Fibroblast of skin of left biceps (primary cell): ENCODE measurements at regions not wholly inside any gene's neighbourhood (a gene's known extent, or its start where the extent isn't known, plus 50 kb on each side); places are given as distances from the start of the nearest gene placed in this dataset.
"Not testable (repeated sequence)": the region's sequence is repeated elsewhere in the genome, so short reads cannot be mapped to it uniquely, and the experiment has no call there.

Source experiments
- DNase-seq, 2 experiments: peaks; one replicate each; pipeline ENCODE4 v3.0.0-alpha.2; 2013; ENCODE audit warnings: low read depth in 2 of 2

GRCh38 chr6:148602136-148602535 is 144.7 kb upstream of the UST start:
- DNase-seq = no peak

GRCh38 chr6:148608199-148608951 is 138.5 kb upstream of the UST start:
- DNase-seq = no peak

GRCh38 chr6:148611213-148611612 is 135.6 kb upstream of the UST start:
- no peak for DNase-seq

GRCh38 chr6:148612043-148612442 is 134.8 kb upstream of the UST start:
- DNase-seq = no peak

- DNase-seq = no peak
These were observed 132.2 kb upstream of the UST start for GRCh38 chr6:148614602-148615001.

GRCh38 chr6:148616841-148617240 is 130.0 kb upstream of the UST start:
- DNase-seq = no peak

- DNase-seq = no peak
These were observed 129.3 kb upstream of the UST start for GRCh38 chr6:148617530-148617929.

- no peak for DNase-seq
These were observed 126.9 kb upstream of the UST start for GRCh38 chr6:148619891-148620290.

- no peak for DNase-seq
These were observed 126.1 kb upstream of the UST start for GRCh38 chr6:148620579-148621298.

GRCh38 chr6:148625609-148626008 is 121.2 kb upstream of the UST start:
- DNase-seq = no peak

GRCh38 chr6:148628251-148628650 is 118.6 kb upstream of the UST start:
- no peak for DNase-seq

GRCh38 chr6:148629181-148629580 is 117.6 kb upstream of the UST start:
- DNase-seq = peak; percentile 13 to 23

- DNase-seq = no peak
These were observed 117.0 kb upstream of the UST start for GRCh38 chr6:148629592-148630465.

- DNase-seq = no peak
These were observed 111.6 kb upstream of the UST start for GRCh38 chr6:148635070-148635743.

GRCh38 chr6:148641836-148642235 is 105.0 kb upstream of the UST start:
- not testable (repeated sequence) for DNase-seq

GRCh38 chr6:148643208-148643607 is 103.6 kb upstream of the UST start:
- not testable (repeated sequence) for DNase-seq

GRCh38 chr6:148645049-148645448 is 101.8 kb upstream of the UST start:
- DNase-seq = not testable (repeated sequence)

GRCh38 chr6:148648754-148649453 is 97.9 kb upstream of the UST start:
- no peak for DNase-seq

GRCh38 chr6:148649454-148649963 is 97.3 kb upstream of the UST start:
- DNase-seq = no peak

GRCh38 chr6:148650941-148651505 is 95.8 kb upstream of the UST start:
- no peak for DNase-seq

- no peak for DNase-seq
These were observed 94.6 kb upstream of the UST start for GRCh38 chr6:148652205-148652604.
